ENCODE measurements at regions not wholly inside any gene's neighbourhood (a gene's known extent, or its start where the extent isn't known, plus 50 kb on each side); places are given as distances from the start of the nearest gene placed in this dataset.

GRCh38 chr12:78494911-78495310 lies 369.7 kb upstream of the SYT1 start:
- TF ChIP-seq EZH2phosphoT487 (IDR thresholded peaks at IDR 0.05; ENCODE audit: borderline replicate concordance, low read length) (no peak), CTCF (conservative IDR thresholded peaks at IDR 0.05; ENCODE audit: low read depth, low read length) (no peak)
